GM18867 (cell line): ENCODE measurements at regions not wholly inside any gene's neighbourhood (a gene's known extent, or its start where the extent isn't known, plus 50 kb on each side); places are given as distances from the start of the nearest gene placed in this dataset.

ENCODE experiments used
- ATAC-seq: cut with Tn5 transposase; IDR thresholded peaks from one replicate; pipeline ENCODE4 v1.9.1; 2021; ENCODE audit warnings: mild to moderate bottlenecking, moderate library complexity; ENCODE audit not compliant: unreplicated experiment

DNA sequence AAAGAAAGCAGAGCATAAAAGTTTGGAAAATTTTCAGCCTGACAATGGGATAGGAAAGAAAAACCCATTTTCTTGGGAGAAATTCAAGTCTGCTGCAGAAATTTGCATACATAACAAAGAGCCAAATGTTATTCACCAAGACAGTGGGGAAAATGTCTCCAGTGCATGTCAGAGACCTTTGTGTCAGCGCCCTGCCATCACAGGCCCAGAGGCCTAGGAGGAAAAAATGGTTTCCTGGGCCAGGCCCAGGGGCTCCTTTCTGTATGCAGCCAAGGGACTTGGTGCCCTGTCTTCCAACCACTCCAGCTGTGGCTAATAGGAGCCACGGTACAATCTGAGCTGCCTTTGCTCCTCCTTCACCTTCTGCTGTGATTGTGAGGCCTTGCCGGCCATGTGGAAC lies 189.1 kb upstream of the PITRM1 start:
- ATAC-seq, result no peak

DNA sequence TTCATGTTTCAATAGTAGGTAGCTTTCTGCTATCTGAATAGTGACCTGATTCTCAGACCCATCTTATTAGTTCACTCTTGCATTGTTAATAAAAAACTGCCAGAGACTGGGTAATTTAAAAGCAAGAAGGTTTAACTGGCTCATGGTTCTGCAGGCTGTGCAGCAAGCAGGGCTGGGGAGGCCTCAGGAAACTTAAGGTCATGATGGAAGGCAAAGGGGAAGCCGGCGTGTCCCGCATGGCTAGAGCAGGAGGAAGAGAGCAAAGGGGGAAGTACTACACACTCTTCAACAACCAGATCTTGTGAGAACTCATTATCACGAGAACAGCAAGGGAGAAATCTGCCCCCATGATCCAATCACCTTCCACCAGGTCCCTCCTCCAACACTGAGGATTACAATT lies 185.2 kb upstream of the PITRM1 start:
- ATAC-seq, result no peak

DNA sequence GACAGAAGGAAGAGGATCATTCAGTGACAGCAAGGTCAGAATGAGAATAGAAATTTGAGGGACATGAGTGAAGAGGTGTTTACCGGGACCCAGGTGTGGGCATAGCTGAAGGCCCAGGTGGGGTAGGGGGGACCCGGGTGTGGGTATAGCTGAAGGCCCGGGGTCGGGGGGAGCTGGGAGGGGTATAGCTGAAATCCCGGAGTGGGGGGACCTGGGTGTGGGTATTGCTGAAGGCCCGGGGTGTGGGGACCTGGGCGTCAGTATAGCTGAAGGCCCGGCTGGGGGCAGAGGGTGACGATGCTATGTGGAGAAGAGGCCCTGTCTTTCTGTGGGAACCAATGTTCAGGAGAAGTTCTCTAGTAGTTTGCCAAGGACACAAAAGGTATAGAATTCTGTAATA lies 183.0 kb upstream of the PITRM1 start:
- no peak for ATAC-seq

DNA sequence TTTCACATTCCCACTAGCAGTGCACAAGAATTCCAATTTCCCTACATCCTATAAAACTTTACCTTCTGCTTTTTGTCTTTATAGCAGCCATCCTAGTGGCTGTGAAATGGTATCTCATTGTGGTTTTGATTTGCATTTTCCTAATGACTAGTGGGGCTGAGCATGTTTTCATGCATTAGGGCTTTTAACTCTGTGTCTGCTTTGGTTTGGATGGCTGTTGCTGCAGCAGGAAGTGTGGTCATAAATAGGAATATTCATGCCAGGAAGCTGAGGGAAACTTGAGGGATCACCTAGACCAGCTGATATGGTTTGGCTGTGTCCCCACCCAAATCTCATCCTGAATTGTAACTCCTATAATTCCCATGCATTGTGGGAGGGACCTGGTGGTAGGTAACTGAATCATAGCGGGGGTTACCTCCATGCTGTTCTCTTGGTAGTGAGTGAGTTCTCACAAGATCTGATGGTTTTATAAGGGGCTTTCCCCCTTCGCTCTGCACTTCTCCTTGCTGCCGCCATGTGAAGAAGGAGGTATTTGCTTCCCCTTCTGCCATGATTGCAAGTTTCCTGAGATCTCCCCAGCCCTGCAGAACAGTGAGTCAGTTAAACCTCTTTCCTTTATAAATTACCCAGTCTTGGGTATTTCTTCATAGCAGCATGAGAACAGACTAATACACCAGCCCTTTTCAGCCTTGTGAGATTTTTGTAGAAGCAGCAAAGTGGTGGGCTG lies 181.8 kb upstream of the PITRM1 start:
- no peak for ATAC-seq

DNA sequence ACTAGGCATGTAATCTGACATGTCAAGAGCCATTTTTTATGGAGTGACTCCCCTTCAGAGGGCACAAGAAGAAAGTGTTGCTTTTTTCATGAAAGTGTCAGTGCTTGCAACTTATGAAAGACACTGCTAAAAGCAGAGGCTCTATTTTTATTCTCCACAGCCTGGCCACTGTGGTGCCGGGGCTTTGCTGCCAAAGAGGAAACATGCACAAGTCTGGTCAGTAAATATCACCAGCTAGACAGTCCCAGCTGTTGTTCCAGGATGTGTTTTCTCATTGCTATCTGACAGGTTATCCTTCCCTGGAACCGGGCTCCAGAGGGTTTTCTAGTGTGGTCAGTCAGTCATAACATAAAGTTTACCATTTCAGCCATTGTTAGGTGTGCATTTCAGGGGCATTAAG lies 180.7 kb upstream of the PITRM1 start:
- no peak for ATAC-seq

DNA sequence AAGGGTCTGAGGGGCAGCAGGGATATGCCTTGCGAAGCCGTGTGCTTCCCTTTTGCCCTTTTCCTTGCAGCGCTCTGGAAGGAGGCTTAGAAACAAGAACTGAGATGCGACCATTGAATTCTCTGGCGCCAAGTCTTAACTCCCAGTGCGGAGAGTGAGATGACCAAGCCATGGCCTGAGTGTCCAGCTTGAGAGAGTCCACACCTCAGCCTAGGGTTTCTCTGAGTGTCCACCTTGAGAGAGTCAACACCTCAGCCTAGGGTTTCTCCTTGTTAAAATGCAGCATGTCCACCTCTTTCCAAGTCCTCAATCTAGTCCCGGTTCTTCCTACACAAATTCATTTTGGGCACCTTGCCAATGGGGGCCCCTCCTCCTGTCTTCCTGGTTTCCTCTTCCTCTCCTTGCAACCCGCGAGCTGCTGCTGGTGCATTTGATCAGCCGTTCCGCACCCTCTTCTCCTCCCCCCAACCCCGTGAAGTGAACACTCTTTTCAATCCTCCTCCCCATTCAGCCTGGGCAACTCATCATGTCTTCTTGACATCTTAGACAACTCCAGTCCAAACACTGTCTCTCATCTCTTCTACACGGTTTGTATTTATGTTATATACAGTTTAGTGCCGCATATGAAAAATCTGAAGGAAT lies 178.2 kb upstream of the PITRM1 start:
- no peak for ATAC-seq

DNA sequence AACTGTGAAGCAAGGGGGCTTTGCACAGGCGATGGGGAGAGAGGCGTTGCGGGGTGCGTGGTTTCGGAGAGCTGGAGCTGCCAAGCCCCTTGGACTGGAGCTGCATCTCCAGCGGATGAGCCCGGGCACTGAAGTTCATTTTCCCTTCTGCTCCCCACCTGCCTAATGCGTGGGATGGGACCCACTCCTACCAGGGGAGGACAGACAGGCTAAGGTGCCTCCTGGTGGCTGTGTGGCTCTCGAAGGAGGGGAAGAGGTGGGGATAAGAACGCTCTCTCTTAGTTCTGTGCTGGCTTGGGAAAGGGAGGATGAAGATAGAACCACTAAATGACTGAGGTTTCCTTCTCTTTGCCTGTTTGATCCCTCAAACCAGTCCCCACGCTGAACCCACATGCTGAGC lies 177.6 kb upstream of the PITRM1 start:
- ATAC-seq, result no peak

DNA sequence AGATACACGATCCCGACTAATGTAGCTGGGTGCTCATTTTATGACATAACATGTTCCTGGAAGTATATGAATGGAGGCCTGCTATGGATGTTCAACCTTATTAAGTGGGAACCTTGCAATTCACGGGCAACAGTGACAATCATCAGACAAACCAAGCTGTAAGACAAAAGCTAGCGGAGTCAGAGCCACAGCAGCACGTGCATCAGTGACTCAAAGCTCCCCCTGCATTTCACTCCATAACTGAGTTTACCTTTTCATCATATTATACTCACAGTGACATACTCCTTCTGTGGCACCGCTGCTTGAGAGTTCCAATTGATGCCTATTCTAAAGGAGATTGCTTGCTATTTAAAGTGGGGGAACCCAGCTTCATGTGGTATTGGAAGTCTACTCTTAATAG lies 176.0 kb upstream of the PITRM1 start:
- ATAC-seq, result no peak

DNA sequence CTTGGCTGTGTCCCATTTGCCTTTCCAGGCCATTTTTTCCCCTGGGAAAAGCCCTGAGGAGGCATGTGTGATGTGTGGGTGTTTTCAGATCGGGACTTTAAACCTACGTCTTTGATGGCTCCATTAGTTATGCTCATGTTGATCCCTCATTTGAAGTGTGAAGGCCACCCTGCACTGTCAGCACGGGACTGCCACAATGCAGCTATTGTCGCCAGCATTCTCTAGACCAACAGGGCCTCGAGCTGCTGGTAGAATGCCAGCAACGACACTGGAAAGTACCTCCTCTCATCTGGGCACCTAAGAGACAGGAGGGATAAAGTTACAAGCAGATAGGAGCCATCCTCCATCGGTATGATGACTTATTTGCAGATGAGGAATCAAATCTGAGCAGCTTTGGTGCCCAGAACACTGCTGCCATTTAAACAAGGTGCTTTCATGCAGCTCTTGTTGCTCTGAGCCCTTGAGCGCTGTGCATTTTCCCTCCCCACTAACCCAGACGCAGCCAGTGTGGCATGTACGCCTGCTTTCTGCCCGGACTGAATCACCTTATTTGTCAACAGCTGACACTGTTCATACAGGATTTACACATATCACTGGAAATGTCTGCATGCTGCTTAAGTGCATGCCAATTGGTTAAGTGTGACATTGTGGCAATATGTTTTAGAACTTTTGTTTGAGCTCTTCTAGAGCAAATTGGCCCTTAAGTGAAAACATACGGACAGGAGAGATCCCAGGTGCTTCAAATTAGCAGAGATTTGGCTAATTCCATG lies 175.0 kb upstream of the PITRM1 start:
- no peak for ATAC-seq

DNA sequence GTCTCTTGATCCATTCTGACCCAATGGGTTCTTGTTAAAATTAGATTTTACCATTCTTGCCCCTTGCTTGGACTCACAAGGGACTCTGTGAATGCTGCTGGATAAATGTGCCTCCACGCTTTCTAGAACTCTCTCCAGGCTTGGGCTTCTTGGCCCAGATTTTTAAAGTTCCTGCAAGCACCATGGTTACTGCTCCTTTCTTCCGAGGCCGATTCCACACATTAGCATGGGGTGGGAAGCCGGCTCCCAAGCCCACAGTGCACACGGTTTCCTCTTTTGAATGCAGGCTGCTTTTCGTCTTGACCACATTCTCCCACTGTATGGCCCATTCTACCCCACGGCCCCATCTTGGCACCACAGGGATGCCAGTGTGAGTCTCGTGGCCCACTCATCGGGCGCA lies 174.3 kb upstream of the PITRM1 start:
- ATAC-seq, result no peak

DNA sequence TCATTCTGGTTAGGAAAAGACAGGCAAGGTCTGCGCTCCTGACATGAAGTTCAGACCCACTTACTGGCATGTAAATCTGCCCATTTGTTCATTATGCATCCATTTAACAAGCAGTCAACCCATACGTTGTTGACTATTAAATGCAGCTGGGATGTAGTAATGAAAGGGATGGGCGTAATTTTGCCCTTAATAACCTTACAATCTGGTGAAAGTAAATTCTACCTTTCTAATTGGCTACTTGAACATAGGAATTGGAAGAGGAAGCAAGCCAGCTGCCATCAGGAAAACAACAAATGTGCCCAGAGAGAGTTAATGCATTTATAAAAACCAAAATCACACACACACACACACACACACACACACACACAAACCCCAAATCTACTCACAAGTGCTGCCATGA lies 170.2 kb upstream of the PITRM1 start:
- ATAC-seq, result no peak

DNA sequence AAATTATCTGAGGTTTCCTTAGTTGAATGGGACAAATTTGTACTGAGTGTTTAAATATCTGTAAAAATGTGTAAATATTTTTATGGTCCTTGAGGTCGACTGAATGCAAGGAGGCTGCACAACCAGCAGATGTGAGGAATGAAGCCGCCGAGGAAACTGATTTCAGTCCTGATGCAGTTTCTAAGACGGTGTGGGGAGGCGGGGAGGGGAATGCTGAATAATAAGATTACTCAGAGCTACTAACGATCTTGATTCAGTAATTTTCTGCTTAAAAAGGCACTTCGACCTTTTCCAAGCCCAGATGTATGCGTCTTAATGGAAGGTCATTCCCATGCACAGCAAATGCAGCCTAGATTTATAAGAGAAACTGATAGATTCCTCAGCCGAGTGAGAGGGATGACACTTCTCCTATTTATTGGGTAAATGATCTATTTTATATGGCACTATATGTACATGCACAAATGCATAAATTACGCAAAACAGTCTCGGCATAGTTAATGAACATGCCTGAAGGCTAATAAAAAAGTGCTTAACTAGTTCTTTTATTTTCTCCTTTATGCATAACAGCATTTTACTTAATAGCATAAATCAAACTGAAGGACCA lies 167.6 kb upstream of the PITRM1 start:
- no peak for ATAC-seq

DNA sequence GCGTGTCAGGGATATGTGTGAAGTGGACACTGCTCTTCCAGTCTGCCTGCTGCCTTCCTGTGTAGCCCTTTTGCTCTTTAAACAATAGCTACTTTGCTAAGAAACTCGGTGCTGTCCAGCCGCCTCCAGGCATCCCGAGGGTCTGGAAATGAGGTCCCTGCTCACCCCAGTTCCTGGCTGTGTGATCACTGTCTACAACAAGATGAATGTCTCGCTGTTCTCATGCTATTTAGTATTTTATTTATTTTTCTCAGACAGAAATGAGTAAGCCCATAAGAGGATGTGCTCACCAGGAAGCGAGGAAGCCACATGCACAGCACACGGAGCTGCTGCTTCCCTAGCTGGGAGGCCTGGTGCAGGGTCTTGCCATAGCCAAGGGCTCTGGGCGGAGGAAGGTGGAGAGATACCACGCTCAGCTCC lies 167.0 kb upstream of the PITRM1 start:
- no peak for ATAC-seq

DNA sequence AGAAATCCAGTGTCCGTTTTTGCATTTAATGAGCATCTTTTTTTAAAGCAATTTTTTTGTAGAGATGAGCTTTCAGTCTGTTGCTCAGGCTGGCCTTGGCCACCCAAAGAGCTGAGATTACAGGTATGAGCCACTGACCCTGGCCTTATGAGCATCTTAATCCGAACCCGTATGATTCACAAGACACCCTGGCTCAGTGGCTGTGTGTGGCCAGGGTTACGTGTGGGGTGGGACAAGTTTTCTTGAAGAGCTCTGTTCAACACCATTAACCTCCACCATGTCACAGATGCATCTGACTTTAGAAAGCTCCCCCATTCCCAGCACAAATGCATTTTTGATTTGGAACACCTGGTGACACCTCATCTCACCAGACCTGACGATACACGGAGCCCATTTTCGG lies 166.5 kb upstream of the PITRM1 start:
- no peak for ATAC-seq

DNA sequence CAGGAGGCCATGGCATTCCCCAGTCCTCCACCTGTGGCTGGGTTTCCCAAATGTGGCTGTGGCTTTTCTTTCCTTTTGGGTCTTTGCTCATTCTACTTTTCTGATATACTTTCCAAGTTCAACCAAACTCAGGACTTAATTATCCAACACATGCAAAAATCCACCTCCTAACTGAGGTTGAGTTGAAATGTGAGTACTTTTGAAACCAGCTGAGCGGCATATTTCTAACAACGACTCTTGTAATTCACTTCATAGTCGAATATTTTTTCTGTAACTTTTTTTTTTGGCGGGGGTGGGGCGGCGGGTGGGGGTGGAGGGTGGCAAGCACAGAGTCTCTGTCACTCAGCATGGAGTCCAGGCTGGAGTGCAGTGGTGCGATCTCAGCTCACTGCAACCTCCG lies 165.2 kb upstream of the PITRM1 start:
- ATAC-seq, result no peak

DNA sequence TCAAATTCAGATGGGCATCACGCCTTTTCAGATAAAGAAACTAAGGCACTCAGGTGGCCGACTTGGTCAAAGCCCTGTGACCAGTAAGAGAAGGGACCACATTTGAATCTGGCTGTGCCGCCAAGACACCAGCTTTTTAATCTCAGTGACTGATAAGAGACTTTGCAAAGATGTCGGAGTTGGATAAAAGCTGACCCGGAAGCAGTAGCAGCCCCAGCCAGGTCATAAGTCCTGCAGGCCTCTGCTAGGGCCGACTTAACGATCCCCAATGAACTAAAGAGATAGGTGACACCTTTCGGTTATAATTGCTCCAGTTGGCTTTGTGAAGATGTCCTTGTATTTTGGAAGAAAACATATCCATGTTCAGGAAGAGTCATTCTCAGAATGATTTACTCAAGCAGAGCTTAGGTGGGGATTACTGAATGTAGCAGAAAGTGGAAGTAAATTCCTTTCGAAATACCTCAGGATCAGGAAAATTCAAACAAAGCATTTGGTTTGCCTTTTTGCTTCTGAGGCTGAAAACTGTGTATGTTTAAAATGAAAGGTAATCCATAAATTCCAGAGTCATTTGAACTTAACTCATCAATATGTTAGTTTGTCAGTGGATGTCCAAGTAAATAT lies 164.2 kb upstream of the PITRM1 start:
- ATAC-seq, result no peak

DNA sequence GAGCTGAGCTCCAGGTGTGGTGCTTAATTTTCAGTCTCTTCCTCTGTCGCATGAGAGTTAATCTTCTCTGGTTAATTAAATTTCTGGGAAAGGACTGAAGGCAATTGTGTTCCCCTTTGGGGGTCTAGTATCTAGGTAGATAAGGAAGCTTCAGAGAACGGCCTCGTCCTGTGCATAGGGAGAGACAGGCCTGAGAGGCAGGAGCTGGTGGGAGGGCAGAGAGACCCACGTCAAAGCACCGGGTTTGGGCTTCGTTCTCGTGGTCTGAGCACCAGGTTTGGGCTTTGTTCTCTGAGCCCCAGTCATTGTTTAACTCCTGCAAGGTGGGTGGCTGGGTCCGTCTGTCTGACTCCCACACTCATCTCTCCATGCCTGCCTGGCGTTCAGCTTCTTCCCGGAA lies 160.8 kb upstream of the PITRM1 start:
- no peak for ATAC-seq

DNA sequence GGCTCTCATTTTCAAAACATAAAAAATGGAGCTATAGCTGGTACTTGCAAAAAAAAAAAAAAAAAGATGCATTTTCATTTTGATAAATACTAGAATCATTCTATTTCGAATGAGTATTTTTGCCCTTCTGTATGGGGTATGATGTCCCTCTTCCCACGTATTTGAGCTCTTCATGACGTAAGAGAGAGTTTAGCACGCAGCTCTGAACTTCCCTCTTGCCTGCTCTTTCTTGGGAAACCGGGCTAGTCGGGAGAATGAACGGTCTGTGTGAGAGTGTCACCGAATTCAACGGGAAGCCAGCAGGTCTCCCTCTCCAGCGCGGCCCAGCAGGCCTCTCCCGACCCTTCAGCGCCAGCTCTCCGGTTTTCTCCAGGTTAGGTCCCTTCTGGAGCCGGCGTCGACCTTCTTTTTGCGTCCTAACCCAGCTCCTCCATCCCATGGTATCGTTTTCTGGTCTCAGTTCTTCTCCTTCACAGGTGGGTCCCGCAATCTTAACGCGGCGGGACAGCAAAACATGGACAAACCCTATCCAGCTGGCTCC lies 159.2 kb upstream of the PITRM1 start:
- ATAC-seq, result no peak

DNA sequence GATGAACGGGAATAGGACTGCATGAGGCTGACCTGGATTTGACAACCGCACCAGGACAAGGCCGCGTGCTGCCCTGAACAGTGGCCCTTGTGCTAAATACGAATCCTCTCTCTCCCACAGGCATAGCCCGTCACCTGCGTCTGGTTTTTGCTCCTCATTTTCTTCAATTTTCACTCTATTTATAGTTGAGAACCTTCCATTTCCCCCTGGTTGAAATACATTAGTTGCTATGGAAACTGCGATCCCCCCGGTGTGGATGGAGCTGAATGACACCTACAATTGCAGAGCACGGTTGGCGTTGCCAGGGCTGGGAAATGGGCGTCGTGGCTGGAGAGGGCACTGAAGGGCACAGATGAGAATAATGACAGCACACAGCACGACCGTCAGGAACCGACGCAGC lies 158.6 kb upstream of the PITRM1 start:
- ATAC-seq, result peak; percentile 8

DNA sequence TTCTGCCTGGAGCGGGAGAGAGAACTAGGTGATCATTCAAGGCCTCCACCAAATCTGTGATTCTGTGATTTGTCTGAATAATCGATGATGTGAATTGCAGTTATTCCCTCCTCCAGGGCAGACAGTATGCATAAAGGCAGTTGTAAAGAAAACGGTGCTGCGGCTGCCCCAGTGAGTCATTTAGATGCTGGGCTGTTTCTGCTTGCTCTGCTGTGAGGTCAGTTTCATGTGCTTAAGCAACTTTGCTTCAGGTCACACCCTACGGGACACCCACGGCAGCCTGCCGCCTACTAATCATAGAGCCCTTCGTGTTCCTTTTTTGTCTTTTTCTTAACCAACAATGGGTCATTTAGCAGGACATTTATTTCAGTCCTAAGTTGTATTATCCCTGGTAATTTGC lies 158.1 kb upstream of the PITRM1 start:
- peak; percentile 96 for ATAC-seq
